Body of pancreas (tissue), 4 donors: ENCODE measurements at regions not wholly inside any gene's neighbourhood (a gene's known extent, or its start where the extent isn't known, plus 50 kb on each side); places are given as distances from the start of the nearest gene placed in this dataset.

Source experiments
- CTCF ChIP-seq, 7 experiments: fragments of 450-650 bp in 4 of 7; fragments of 200-600 bp in 3 of 7; sonication (generic) in 3 of 7; IDR thresholded peaks; one replicate each; pipeline ENCODE4 v1.5.1; 2016 to 2019; ENCODE audit warnings: antibody characterized with exemption in 7 of 7
- POLR2A ChIP-seq, 3 donors: fragments of 450-650 bp; IDR thresholded peaks; one replicate each; pipeline ENCODE4 v1.6.1; 2016; ENCODE audit warnings: antibody characterized with exemption in 3 of 3, mild to moderate bottlenecking in 2 of 3

- no peak for TF ChIP-seq CTCF (IDR thresholded peaks at IDR 0.05)
- no peak for TF ChIP-seq POLR2A (IDR thresholded peaks at IDR 0.05)
These were observed 64.7 kb upstream of the ANKRD55 start for GRCh38 chr5:56297851-56298250.
